ENCODE measurements at regions not wholly inside any gene's neighbourhood (a gene's known extent, or its start where the extent isn't known, plus 50 kb on each side); places are given as distances from the start of the nearest gene placed in this dataset.

DNA sequence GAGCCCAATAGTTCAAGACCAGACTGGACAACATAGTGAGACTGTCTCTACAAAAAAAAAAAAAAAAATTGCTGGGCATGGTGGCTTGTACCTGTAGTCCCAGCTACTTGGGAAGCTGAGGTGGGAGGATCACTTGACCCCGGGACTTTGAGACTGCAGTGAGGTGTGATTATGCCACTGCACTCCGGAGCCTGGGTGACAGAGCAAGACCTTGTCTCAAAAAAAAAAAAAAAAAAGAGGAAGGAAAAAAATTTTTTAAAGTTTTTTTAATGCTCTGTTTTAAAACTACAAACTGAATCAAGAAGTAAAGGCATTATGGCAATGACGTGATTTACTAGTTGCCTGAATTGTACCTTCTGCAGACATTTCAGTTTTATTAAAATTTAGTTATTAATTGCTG lies 54.5 kb upstream of the ZDBF2 start:
- no peaks in the 10 kb centered on the region for H3K36me3 ChIP-seq (ENCODE audit: control insufficient read depth in 2 of 2, extremely low read depth in 1 of 2, insufficient read depth in 2 of 2, low read length in 2 of 2)
- ChIA-PET CTCF (no interaction called here), POLR2A (no interaction called here)
- no peaks in the 10 kb centered on the region for H3K4me1 ChIP-seq (ENCODE audit: control insufficient read depth, extremely low read depth, insufficient read depth, low read length)
- H3K9me1 ChIP-seq (replicated peaks; ENCODE audit: control insufficient read depth, extremely low read depth, insufficient read depth, low read length): no peaks in the 10 kb centered on the region
- DNase-seq (ENCODE audit: low read depth, low spot score) (no peak), FAIRE-seq (no peak)
- H3K4me2 ChIP-seq (ENCODE audit: insufficient read depth, low read length): no peak overlapping the region
- H3K9me3 ChIP-seq (replicated peaks; ENCODE audit: control insufficient read depth, insufficient read depth, low read length): no peaks in the 10 kb centered on the region
- H3K4me3 ChIP-seq (replicated peaks in 1 of 3; ENCODE audit: insufficient read depth in 1 of 3, low read depth in 1 of 3, low read length in 3 of 3): no peak overlapping the region
- dilution Hi-C loops (cut with MboI; ENCODE audit: extremely low pct_ligation_motif_present, low sequenced_read_pairs) (no loop called here), intact Hi-C loops (cut with micrococcal nuclease) (no loop called here)
- no peak overlapping the region for H3K9ac ChIP-seq (replicated peaks; ENCODE audit: extremely low read depth, insufficient read depth, low read length)
- BruUV-seq (replicated peaks): no TSS peak
- TF ChIP-seq EZH2 (IDR thresholded peaks at IDR 0.05; ENCODE audit: borderline replicate concordance, low read depth, low read length, severe bottlenecking) (no peak), MYC (IDR thresholded peaks at IDR 0.05; ENCODE audit: low read depth, low read length) (no peak), POLR2AphosphoS5 (IDR thresholded peaks at IDR 0.05; ENCODE audit: insufficient read depth, low read depth, low read length) (no peak)
- no peak overlapping the region for H3K27ac ChIP-seq (ENCODE audit: insufficient read depth, low read depth, low read length)
- no peaks in the 10 kb centered on the region for H4K20me1 ChIP-seq (replicated peaks; ENCODE audit: control insufficient read depth, extremely low read depth, insufficient read depth, low read length)
- H3K27me3 ChIP-seq (ENCODE audit: control insufficient read depth in 2 of 2, insufficient read depth in 2 of 2, low read length in 2 of 2): peaks cover 2 to 16% of the 10 kb centered on the region in 2 experiments
- H3K79me2 ChIP-seq (ENCODE audit: control insufficient read depth, insufficient read depth, low read length): no peaks in the 10 kb centered on the region
- H2AFZ ChIP-seq (ENCODE audit: low read depth, low read length): no peak overlapping the region

DNA sequence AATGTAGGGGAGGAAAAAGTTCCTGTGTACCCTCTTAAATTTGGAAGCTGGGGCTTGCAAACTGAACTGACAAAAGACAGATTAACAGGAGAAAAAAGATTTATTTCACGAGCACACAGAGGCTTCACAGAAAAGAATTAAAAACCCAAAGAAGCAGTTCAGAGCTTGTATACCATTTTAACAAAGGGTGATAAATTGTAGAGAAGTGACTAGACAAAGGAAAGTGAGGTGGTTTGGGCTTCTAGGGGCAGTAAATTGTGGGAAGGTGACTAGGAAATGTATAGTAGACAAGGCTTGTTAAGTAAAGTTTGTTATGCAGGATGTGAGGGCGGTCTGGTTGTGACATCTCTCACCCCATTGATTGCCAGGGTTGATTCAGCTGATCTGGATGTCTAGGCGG lies 53.5 kb upstream of the ZDBF2 start:
- POLR2A ChIA-PET: no interaction called here
- dilution Hi-C loops (cut with MboI; ENCODE audit: extremely low pct_ligation_motif_present, low sequenced_read_pairs): no loop called here
- no peaks in the 10 kb centered on the region for H3K9me1 ChIP-seq (replicated peaks; ENCODE audit: control insufficient read depth, extremely low read depth, insufficient read depth, low read length)
- no peak overlapping the region for H3K4me3 ChIP-seq (replicated peaks in 1 of 3; ENCODE audit: insufficient read depth in 1 of 3, low read depth in 1 of 3, low read length in 3 of 3)
- CTCF ChIA-PET: no interaction called here
- H4K20me1 ChIP-seq (replicated peaks; ENCODE audit: control insufficient read depth, extremely low read depth, insufficient read depth, low read length): no peaks in the 10 kb centered on the region
- no peaks in the 10 kb centered on the region for H3K4me1 ChIP-seq (ENCODE audit: control insufficient read depth, extremely low read depth, insufficient read depth, low read length)
- H3K9me3 ChIP-seq (replicated peaks; ENCODE audit: control insufficient read depth, insufficient read depth, low read length): no peaks in the 10 kb centered on the region
- intact Hi-C loops (cut with micrococcal nuclease): no loop called here
- BruUV-seq (replicated peaks): no TSS peak
- no peak overlapping the region for H3K4me2 ChIP-seq (ENCODE audit: insufficient read depth, low read length)
- no peak overlapping the region for H2AFZ ChIP-seq (ENCODE audit: low read depth, low read length)
- no peak for TF ChIP-seq FOS (IDR thresholded peaks at IDR 0.05; ENCODE audit: borderline replicate concordance, insufficient read depth, low read length)
- TF ChIP-seq GATA2 (IDR thresholded peaks at IDR 0.05; ENCODE audit: insufficient read depth, insufficient read length, low read depth, low read length): no peak
- TF ChIP-seq JUN (IDR thresholded peaks at IDR 0.05; ENCODE audit: borderline replicate concordance, insufficient read depth, insufficient read length, low read depth): no peak
- TF ChIP-seq, protein P1, sequence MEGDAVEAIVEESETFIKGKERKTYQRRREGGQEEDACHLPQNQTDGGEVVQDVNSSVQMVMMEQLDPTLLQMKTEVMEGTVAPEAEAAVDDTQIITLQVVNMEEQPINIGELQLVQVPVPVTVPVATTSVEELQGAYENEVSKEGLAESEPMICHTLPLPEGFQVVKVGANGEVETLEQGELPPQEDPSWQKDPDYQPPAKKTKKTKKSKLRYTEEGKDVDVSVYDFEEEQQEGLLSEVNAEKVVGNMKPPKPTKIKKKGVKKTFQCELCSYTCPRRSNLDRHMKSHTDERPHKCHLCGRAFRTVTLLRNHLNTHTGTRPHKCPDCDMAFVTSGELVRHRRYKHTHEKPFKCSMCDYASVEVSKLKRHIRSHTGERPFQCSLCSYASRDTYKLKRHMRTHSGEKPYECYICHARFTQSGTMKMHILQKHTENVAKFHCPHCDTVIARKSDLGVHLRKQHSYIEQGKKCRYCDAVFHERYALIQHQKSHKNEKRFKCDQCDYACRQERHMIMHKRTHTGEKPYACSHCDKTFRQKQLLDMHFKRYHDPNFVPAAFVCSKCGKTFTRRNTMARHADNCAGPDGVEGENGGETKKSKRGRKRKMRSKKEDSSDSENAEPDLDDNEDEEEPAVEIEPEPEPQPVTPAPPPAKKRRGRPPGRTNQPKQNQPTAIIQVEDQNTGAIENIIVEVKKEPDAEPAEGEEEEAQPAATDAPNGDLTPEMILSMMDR (IDR thresholded peaks at IDR 0.05; ENCODE audit: extremely low read depth in 1 of 2, insufficient read depth in 1 of 2, low read depth in 1 of 2, low read length in 2 of 2): no peak
- TF ChIP-seq MYC (IDR thresholded peaks at IDR 0.05; ENCODE audit: low read depth, low read length): no peak
- TF ChIP-seq, protein P2, sequence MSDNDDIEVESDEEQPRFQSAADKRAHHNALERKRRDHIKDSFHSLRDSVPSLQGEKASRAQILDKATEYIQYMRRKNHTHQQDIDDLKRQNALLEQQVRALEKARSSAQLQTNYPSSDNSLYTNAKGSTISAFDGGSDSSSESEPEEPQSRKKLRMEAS (IDR thresholded peaks at IDR 0.05; ENCODE audit: insufficient read depth, insufficient read length): no peak
- H3K36me3 ChIP-seq (ENCODE audit: control insufficient read depth in 2 of 2, extremely low read depth in 1 of 2, insufficient read depth in 2 of 2, low read length in 2 of 2): no peaks in the 10 kb centered on the region
- peaks cover 2 to 16% of the 10 kb centered on the region in 2 experiments for H3K27me3 ChIP-seq (ENCODE audit: control insufficient read depth in 2 of 2, insufficient read depth in 2 of 2, low read length in 2 of 2)
- FAIRE-seq (no peak), DNase-seq (ENCODE audit: low read depth, low spot score) (no peak)
- no peak overlapping the region for H3K27ac ChIP-seq (ENCODE audit: insufficient read depth, low read depth, low read length)
- no peak overlapping the region for H3K9ac ChIP-seq (replicated peaks; ENCODE audit: extremely low read depth, insufficient read depth, low read length)
- H3K79me2 ChIP-seq (ENCODE audit: control insufficient read depth, insufficient read depth, low read length): no peaks in the 10 kb centered on the region

Data from endothelial cell of umbilical vein (primary cell).